ENCODE measurements at regions not wholly inside any gene's neighbourhood (a gene's known extent, or its start where the extent isn't known, plus 50 kb on each side); places are given as distances from the start of the nearest gene placed in this dataset.

- Histone ChIP-seq H3K18ac (ENCODE audit: extremely low read depth, low read length) (peak overlapping the region; percentile 95), H2AK5ac (ENCODE audit: low read depth, low read length) (peak overlapping the region; percentile 79), H3K4me2 (ENCODE audit: insufficient read depth in 1 of 2, low read depth in 2 of 2, low read length in 2 of 2) (peak overlapping the region in 1 of 2 experiments; percentile 94; a peak in 1 of 4 replicates), H3K27me3 (replicated peaks in 1 of 4; ENCODE audit: control insufficient read depth in 3 of 4, extremely low read depth in 1 of 4, insufficient read depth in 3 of 4, low read length in 3 of 4) (no peaks in the 10 kb centered on the region), H3K14ac (ENCODE audit: insufficient read length) (no peak overlapping the region), H2BK15ac (ENCODE audit: low read length) (0 out of 2 replicates have a peak overlapping the region, but pooled peaks have one; percentile 1), H4K91ac (replicated peaks; ENCODE audit: insufficient read length, low read length) (peak overlapping the region; percentile 12), H3K9me3 (ENCODE audit: insufficient read depth in 2 of 2, low read depth in 1 of 2, low read length in 1 of 2) (peaks cover 7% of the 10 kb centered on the region in 2 experiments; a peak in 3 of 4 replicates), H4K20me1 (replicated peaks in 1 of 2; ENCODE audit: control insufficient read depth in 1 of 2, insufficient read depth in 2 of 2, low read length in 2 of 2) (no peaks in the 10 kb centered on the region), H3K79me2 (ENCODE audit: control insufficient read depth in 1 of 2, insufficient read depth in 2 of 2, low read length in 2 of 2) (no peaks in the 10 kb centered on the region), H2AFZ (ENCODE audit: low read length) (no peak overlapping the region), H3K36me3 (ENCODE audit: control insufficient read depth in 2 of 4, insufficient read depth in 4 of 4, low read length in 3 of 4) (peaks cover 0 to 4% (median 0%) of the 10 kb centered on the region in 4 experiments; a peak in 1 of 8 replicates), H2BK20ac (ENCODE audit: low read length) (peak overlapping the region; percentile 19), H4K5ac (ENCODE audit: insufficient read length, low read depth, low read length) (peak overlapping the region; percentile 80), H2BK5ac (ENCODE audit: low read depth, low read length) (peak overlapping the region; percentile 96), H3K4ac (replicated peaks; ENCODE audit: insufficient read length, low read depth, low read length) (peak overlapping the region; percentile 89), H3K79me1 (ENCODE audit: low read depth, low read length) (no peaks in the 10 kb centered on the region), H2BK12ac (ENCODE audit: low read depth, low read length) (peak overlapping the region; percentile 97), H3K9ac (replicated peaks in 1 of 4; ENCODE audit: extremely low read depth in 1 of 4, low read depth in 3 of 4, low read length in 3 of 4) (0 out of 7 replicates have a peak overlapping the region, but pooled peaks of 1 of the 4 experiments have one; percentile 35), H4K8ac (ENCODE audit: extremely low read depth, insufficient read depth, low read length) (no peak overlapping the region), H2BK120ac (replicated peaks; ENCODE audit: low read depth, low read length) (peak overlapping the region; percentile 88), H3K4me1 (replicated peaks in 1 of 4; ENCODE audit: control insufficient read depth in 3 of 4, insufficient read depth in 4 of 4, low read length in 3 of 4) (peaks cover 9 to 32% (median 20%) of the 10 kb centered on the region in 4 experiments), H3K27ac (ENCODE audit: low read depth, low read length) (peak overlapping the region; percentile 31; the same call in 1 of the 2 replicates), H3K4me3 (ENCODE audit: extremely low read depth in 1 of 4, insufficient read depth in 2 of 4, low read depth in 3 of 4, low read length in 4 of 4) (no peak overlapping the region), H3K23ac (ENCODE audit: insufficient read length) (no peak overlapping the region), H3K23me2 (ENCODE audit: low read depth, low read length) (peaks cover 18% of the 10 kb centered on the region), H3K56ac (replicated peaks; ENCODE audit: insufficient read length, low read depth, low read length) (no peak overlapping the region)
- POLR2A ChIA-PET (ENCODE audit: partially characterized antibody): interaction anchor here (1.9 to 3.3 kb wide), 4 partner anchors 19 to 288 kb away, joined by 4 to 23 read pairs (median 17); partner anchors contain the start of gene RBPJ
- CTCF ChIA-PET (ENCODE audit: partially characterized antibody): interaction anchor here (0.6 to 1.3 kb wide), 7 partner anchors 9 to 499 kb away, joined by 3 to 5 read pairs (median 3); no protein-coding TSS in a partner anchor
- no peak for DNase-seq (ENCODE audit: low read depth in 1 of 2, low spot score in 2 of 2)
- WGBS, 2 experiments (ENCODE audit: extremely low coverage in 1 of 2, insufficient coverage in 1 of 2, insufficient read length in 1 of 2, insufficient replicate concordance in 2 of 2, low coverage in 1 of 2, low lambda C conversion rate in 2 of 2, missing lambda C conversion rate in 1 of 2): 95% methylated on average over 4 of the region's 4 CpGs; no CpG with 5 or more reads in 1 of the 2 experiments
- TF ChIP-seq TAF1 (IDR thresholded peaks at IDR 0.05; ENCODE audit: low read depth, low read length): no peak
- TF ChIP-seq USF2 (IDR thresholded peaks at IDR 0.05; ENCODE audit: low read length): no peak
- no peak for TF ChIP-seq BRCA1 (IDR thresholded peaks at IDR 0.05; ENCODE audit: low read depth, low read length)
- TF ChIP-seq MAFK (IDR thresholded peaks at IDR 0.05; ENCODE audit: low read depth, low read length): no peak
- no peak for FAIRE-seq
Observed at GRCh38 chr4:26031704-26032103, 117.7 kb downstream of the SMIM20 start.

Data from H1 (cell line).